ENCODE measurements at regions not wholly inside any gene's neighbourhood (a gene's known extent, or its start where the extent isn't known, plus 50 kb on each side); places are given as distances from the start of the nearest gene placed in this dataset.

GRCh38 chr5:179497636-179498340 lies 52.6 kb upstream of the RUFY1 start:
- H3K4me1 ChIP-seq, result no peaks in the 10 kb centered on the region
- H3K27me3 ChIP-seq, result no peaks in the 10 kb centered on the region
- TF ChIP-seq, protein P1, sequence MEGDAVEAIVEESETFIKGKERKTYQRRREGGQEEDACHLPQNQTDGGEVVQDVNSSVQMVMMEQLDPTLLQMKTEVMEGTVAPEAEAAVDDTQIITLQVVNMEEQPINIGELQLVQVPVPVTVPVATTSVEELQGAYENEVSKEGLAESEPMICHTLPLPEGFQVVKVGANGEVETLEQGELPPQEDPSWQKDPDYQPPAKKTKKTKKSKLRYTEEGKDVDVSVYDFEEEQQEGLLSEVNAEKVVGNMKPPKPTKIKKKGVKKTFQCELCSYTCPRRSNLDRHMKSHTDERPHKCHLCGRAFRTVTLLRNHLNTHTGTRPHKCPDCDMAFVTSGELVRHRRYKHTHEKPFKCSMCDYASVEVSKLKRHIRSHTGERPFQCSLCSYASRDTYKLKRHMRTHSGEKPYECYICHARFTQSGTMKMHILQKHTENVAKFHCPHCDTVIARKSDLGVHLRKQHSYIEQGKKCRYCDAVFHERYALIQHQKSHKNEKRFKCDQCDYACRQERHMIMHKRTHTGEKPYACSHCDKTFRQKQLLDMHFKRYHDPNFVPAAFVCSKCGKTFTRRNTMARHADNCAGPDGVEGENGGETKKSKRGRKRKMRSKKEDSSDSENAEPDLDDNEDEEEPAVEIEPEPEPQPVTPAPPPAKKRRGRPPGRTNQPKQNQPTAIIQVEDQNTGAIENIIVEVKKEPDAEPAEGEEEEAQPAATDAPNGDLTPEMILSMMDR (IDR thresholded peaks at IDR 0.05), result no peak
- H3K27ac ChIP-seq, result no peak overlapping the region
- no peaks in the 10 kb centered on the region for H3K36me3 ChIP-seq
- no peak overlapping the region for H3K4me3 ChIP-seq
- no peak for DNase-seq (ENCODE audit: low spot score)
- H3K9me3 ChIP-seq, result no peaks in the 10 kb centered on the region

- no peak for DNase-seq (ENCODE audit: low spot score)
- Histone ChIP-seq H3K9me3 (no peaks in the 10 kb centered on the region), H3K4me3 (no peak overlapping the region), H3K27ac (no peak overlapping the region), H3K36me3 (no peaks in the 10 kb centered on the region), H3K27me3 (no peaks in the 10 kb centered on the region), H3K4me1 (no peaks in the 10 kb centered on the region)
- TF ChIP-seq, protein P1 (IDR thresholded peaks at IDR 0.05), result no peak
Observed at GRCh38 chr5:179495906-179496455, 54.4 kb upstream of the RUFY1 start.

GRCh38 chr5:179494774-179495526 lies 55.4 kb upstream of the RUFY1 start:
- TF ChIP-seq, protein P1 (IDR thresholded peaks at IDR 0.05), result no peak
- H3K36me3 ChIP-seq, result no peaks in the 10 kb centered on the region
- no peaks in the 10 kb centered on the region for H3K4me1 ChIP-seq
- no peaks in the 10 kb centered on the region for H3K9me3 ChIP-seq
- no peak overlapping the region for H3K27ac ChIP-seq
- no peak for DNase-seq (ENCODE audit: low spot score)
- no peaks in the 10 kb centered on the region for H3K27me3 ChIP-seq
- H3K4me3 ChIP-seq, result no peak overlapping the region

- H3K36me3 ChIP-seq, result no peaks in the 10 kb centered on the region
- H3K4me1 ChIP-seq, result no peaks in the 10 kb centered on the region
- no peak for DNase-seq (ENCODE audit: low spot score)
- no peaks in the 10 kb centered on the region for H3K27me3 ChIP-seq
- no peak overlapping the region for H3K27ac ChIP-seq
- H3K4me3 ChIP-seq, result no peak overlapping the region
- no peaks in the 10 kb centered on the region for H3K9me3 ChIP-seq
- TF ChIP-seq, protein P1 (IDR thresholded peaks at IDR 0.05), result no peak
Observed at GRCh38 chr5:179488975-179489374, 61.4 kb upstream of the RUFY1 start.

DNA sequence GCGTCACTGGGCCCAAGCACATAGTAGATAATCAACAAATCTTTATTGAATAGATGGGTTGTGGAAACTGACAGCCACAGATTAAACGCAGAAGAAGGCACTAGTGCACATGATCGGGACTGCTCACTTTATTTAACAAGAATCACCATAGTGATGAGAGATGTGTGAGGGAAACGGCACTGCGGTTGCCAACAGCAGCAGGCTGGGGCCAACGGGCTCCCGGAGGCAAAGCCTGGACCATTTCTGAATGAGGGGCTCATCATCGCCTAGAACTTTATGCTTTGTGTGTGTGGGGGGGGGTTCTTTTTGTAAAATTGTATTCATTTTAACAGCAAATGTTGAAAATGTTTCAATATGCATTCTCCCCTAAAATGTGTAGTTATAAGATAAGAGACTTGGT lies 61.9 kb upstream of the RUFY1 start:
- no peak overlapping the region for H3K27ac ChIP-seq
- H3K9me3 ChIP-seq, result no peaks in the 10 kb centered on the region
- TF ChIP-seq, protein P1 (IDR thresholded peaks at IDR 0.05), result no peak
- H3K27me3 ChIP-seq, result no peaks in the 10 kb centered on the region
- no peak overlapping the region for H3K4me3 ChIP-seq
- H3K4me1 ChIP-seq, result no peaks in the 10 kb centered on the region
- no peaks in the 10 kb centered on the region for H3K36me3 ChIP-seq
- no peak for DNase-seq (ENCODE audit: low spot score)
